GM23338 (cell line): ENCODE measurements at regions not wholly inside any gene's neighbourhood (a gene's known extent, or its start where the extent isn't known, plus 50 kb on each side); places are given as distances from the start of the nearest gene placed in this dataset.
A peak's percentile ranks its signal among the peaks of the same experiment; 100 is the strongest.

Source experiments
- ATAC-seq: fragments of 200-7000 bp; cut with Tn5 transposase; 3 replicates; pipeline ENCODE4 v1.9.1; 2020
- DNase-seq: peaks from one replicate; pipeline ENCODE4 v3.0.0-alpha.2; 2015; ENCODE audit warnings: low spot score
- H2AFZ ChIP-seq: fragments of 200-600 bp; sonication (generic); 2 replicates; pipeline ENCODE4 v1.8.0; 2016; ENCODE audit warnings: antibody characterized with exemption, mild to moderate bottlenecking, moderate library complexity
- H3F3A ChIP-seq: fragments of 200-600 bp; sonication (generic); replicated peaks from 2 replicates; pipeline ENCODE4 v1.8.0; 2017; ENCODE audit warnings: antibody characterized with exemption, mixed run types, low read depth
- H3K27ac ChIP-seq: fragments of 200-600 bp; sonication (generic); 2 replicates; pipeline ENCODE4 v1.6.1; 2016; ENCODE audit warnings: low read depth
- H3K27me3 ChIP-seq: fragments of 200-600 bp; sonication (generic); 2 replicates; pipeline ENCODE4 v1.8.0; 2016; ENCODE audit warnings: mild to moderate bottlenecking, mixed run types, moderate library complexity; ENCODE audit not compliant: insufficient read depth
- H3K36me3 ChIP-seq: fragments of 200-600 bp; sonication (generic); 2 replicates; pipeline ENCODE4 v1.8.0; 2016; ENCODE audit warnings: mild to moderate bottlenecking; ENCODE audit not compliant: insufficient read depth
- H3K4me1 ChIP-seq: fragments of 200-600 bp; sonication (generic); 2 replicates; pipeline ENCODE4 v1.8.0; 2016; ENCODE audit warnings: mild to moderate bottlenecking, moderate library complexity; ENCODE audit not compliant: insufficient read depth
- H3K4me2 ChIP-seq: fragments of 200-600 bp; sonication (generic); 2 replicates; pipeline ENCODE4 v1.7.1; 2017; ENCODE audit warnings: mixed run types
- H3K4me3 ChIP-seq: fragments of 200-600 bp; sonication (generic); 2 replicates; pipeline ENCODE4 v1.6.1; 2016; ENCODE audit warnings: mixed run types
- H3K79me2 ChIP-seq: fragments of 200-600 bp; sonication (generic); replicated peaks from 2 replicates; pipeline ENCODE4 v1.8.0; 2017; ENCODE audit warnings: mild to moderate bottlenecking; ENCODE audit not compliant: insufficient read depth
- H3K9me2 ChIP-seq: fragments of 200-600 bp; sonication (generic); 2 replicates; pipeline ENCODE4 v1.8.0; 2017; ENCODE audit not compliant: insufficient read depth
- H4K20me1 ChIP-seq: fragments of 200-600 bp; sonication (generic); replicated peaks from 2 replicates; pipeline ENCODE4 v1.8.0; 2017; ENCODE audit warnings: mild to moderate bottlenecking; ENCODE audit not compliant: insufficient read depth
- H3K27ac Mint-ChIP-seq: 2 replicates; pipeline ENCODE4 v1.8.0; 2020; ENCODE audit warnings: inconsistent platforms, mild to moderate bottlenecking, moderate library complexity, mixed read lengths
- H3K27me3 Mint-ChIP-seq: 3 replicates; pipeline ENCODE4 v1.8.0; 2022; ENCODE audit warnings: low read depth, mild to moderate bottlenecking, moderate library complexity, mixed read lengths, inconsistent platforms; ENCODE audit not compliant: insufficient read depth, poor library complexity
- H3K36me3 Mint-ChIP-seq: 3 replicates; pipeline ENCODE4 v1.8.0; 2021; ENCODE audit warnings: low read depth, mild to moderate bottlenecking, inconsistent platforms, moderate library complexity, mixed read lengths
- H3K4me1 Mint-ChIP-seq: 3 replicates; pipeline ENCODE4 v1.8.0; 2020; ENCODE audit warnings: mild to moderate bottlenecking, inconsistent platforms, mixed read lengths
- H3K4me3 Mint-ChIP-seq: 3 replicates; pipeline ENCODE4 v1.8.0; 2021; ENCODE audit warnings: moderate library complexity, mild to moderate bottlenecking, inconsistent platforms, mixed read lengths
- H3K9me3 Mint-ChIP-seq: 3 replicates; pipeline ENCODE4 v1.8.0; 2020; ENCODE audit warnings: moderate library complexity, mild to moderate bottlenecking, inconsistent platforms, mixed read lengths
- CREB1 ChIP-seq: fragments of 250-450 bp; sonication (Bioruptor Pico); IDR thresholded peaks from 2 replicates; pipeline ENCODE4 v1.5.0; 2020; ENCODE audit warnings: low read depth, mild to moderate bottlenecking, moderate library complexity
- CTCF ChIP-seq, 2 experiments: fragments of 200-600 bp in 1 of 2; sonication (generic) in 1 of 2; conservative IDR thresholded peaks; 2 replicates each; pipeline versions ENCODE4 v1.5.1 to v1.6.1; 2016 to 2017; ENCODE audit warnings: antibody characterized with exemption in 2 of 2, low read depth in 2 of 2, mild to moderate bottlenecking in 2 of 2, moderate library complexity in 1 of 2
- EZH2 ChIP-seq: fragments of 200-600 bp; sonication (generic); IDR thresholded peaks from one replicate; pipeline ENCODE4 v1.8.0; 2017; ENCODE audit warnings: antibody characterized with exemption, mild to moderate bottlenecking, low read depth; ENCODE audit not compliant: unreplicated experiment
- NANOG ChIP-seq: IDR thresholded peaks from 2 replicates; pipeline ENCODE4 v1.6.1; 2016; ENCODE audit warnings: antibody characterized with exemption, borderline replicate concordance
- POLR2AphosphoS5 ChIP-seq: IDR thresholded peaks from 2 replicates; pipeline ENCODE4 v1.6.1; 2016; ENCODE audit warnings: antibody characterized with exemption, low read depth
- ZNF114 ChIP-seq: fragments of 250-450 bp; sonication (Bioruptor Pico); IDR thresholded peaks from 2 replicates; pipeline ENCODE4 v1.5.0; 2020; ENCODE audit warnings: mild to moderate bottlenecking, moderate library complexity
- ZNF331 ChIP-seq: fragments of 250-450 bp; sonication (Bioruptor Pico); IDR thresholded peaks from 2 replicates; pipeline ENCODE4 v1.5.0; 2020; ENCODE audit warnings: low read depth, mild to moderate bottlenecking, moderate library complexity
- ZNF462 ChIP-seq: fragments of 250-450 bp; sonication (Bioruptor Pico); IDR thresholded peaks from 2 replicates; pipeline ENCODE4 v1.5.0; 2020; ENCODE audit warnings: mild to moderate bottlenecking, moderate library complexity
- TF ChIP-seq, protein P1 (sequence below): IDR thresholded peaks from 2 replicates; pipeline ENCODE4 v1.6.1; 2016; ENCODE audit warnings: antibody characterized with exemption

DNA sequence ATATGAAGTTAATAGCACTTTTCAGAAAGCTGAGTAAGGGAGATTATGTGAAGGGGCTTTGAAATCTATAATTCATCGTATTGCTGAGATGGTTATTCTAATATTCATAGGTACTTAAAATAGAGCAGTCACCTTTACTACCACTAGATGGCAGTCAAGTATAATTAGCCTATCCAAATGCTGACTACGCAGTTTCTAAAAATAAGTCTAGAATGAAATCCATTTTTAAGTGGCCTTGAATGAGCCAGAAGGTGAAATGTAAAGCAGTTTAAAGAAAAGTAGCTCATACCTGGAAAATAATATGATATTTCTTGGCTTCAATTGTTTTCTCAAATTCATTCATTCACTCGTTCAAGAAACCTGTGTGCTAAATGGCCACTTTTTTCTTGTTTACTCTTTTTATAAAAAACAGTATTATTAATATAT, 1277.1 kb downstream of the GATA3 start:
- no peaks in the 10 kb centered on the region for H3K4me1 Mint-ChIP-seq
- H3K9me3 Mint-ChIP-seq, result 0 out of 3 replicates have a peak, but pooled peaks cover 5% of the 10 kb centered on the region
- DNase-seq (peak; percentile 62), ATAC-seq (no peak)
- Histone ChIP-seq H4K20me1 (no peaks in the 10 kb centered on the region), H3K4me3 (no peak overlapping the region), H3K27ac (no peak overlapping the region), H3K9me2 (0 out of 2 replicates have a peak, but pooled peaks cover 3% of the 10 kb centered on the region), H3K27me3 (no peaks in the 10 kb centered on the region), H2AFZ (no peak overlapping the region), H3K4me1 (no peaks in the 10 kb centered on the region), H3K4me2 (no peak overlapping the region), H3F3A (no peaks in the 10 kb centered on the region), H3K79me2 (no peaks in the 10 kb centered on the region), H3K36me3 (no peaks in the 10 kb centered on the region)
- H3K4me3 Mint-ChIP-seq, result no peak overlapping the region
- TF ChIP-seq CTCF (conservative IDR thresholded peaks at IDR 0.05; ENCODE audit: low read depth in 2 of 2) (peak; percentile 67 to 97), CREB1 (CRISPR knock-in tag) (no peak), EZH2 (no peak)
- H3K36me3 Mint-ChIP-seq, result no peaks in the 10 kb centered on the region
- no peak overlapping the region for H3K27ac Mint-ChIP-seq
- H3K27me3 Mint-ChIP-seq, result no peaks in the 10 kb centered on the region

- Mint-ChIP-seq H3K27me3 (no peaks in the 10 kb centered on the region), H3K36me3 (no peaks in the 10 kb centered on the region), H3K27ac (no peak overlapping the region), H3K4me3 (no peak overlapping the region), H3K4me1 (no peaks in the 10 kb centered on the region), H3K9me3 (0 out of 3 replicates have a peak, but pooled peaks cover 5% of the 10 kb centered on the region)
- no peaks in the 10 kb centered on the region for H3K27me3 ChIP-seq
- no peak overlapping the region for H3K4me3 ChIP-seq
- no peaks in the 10 kb centered on the region for H3K79me2 ChIP-seq
- no peaks in the 10 kb centered on the region for H3K36me3 ChIP-seq
- no peaks in the 10 kb centered on the region for H3K4me1 ChIP-seq
- H4K20me1 ChIP-seq, result no peaks in the 10 kb centered on the region
- H2AFZ ChIP-seq, result no peak overlapping the region
- H3F3A ChIP-seq, result no peaks in the 10 kb centered on the region
- no peak overlapping the region for H3K27ac ChIP-seq
- DNase-seq, result no peak
- ATAC-seq, result no peak
- 0 out of 2 replicates have a peak, but pooled peaks cover 3% of the 10 kb centered on the region for H3K9me2 ChIP-seq
- no peak overlapping the region for H3K4me2 ChIP-seq
- TF ChIP-seq NANOG (no peak), POLR2AphosphoS5 (no peak), ZNF462 (CRISPR knock-in tag) (no peak), ZNF114 (CRISPR knock-in tag) (no peak), ZNF331 (CRISPR knock-in tag) (no peak), EZH2 (no peak), CREB1 (CRISPR knock-in tag) (no peak)
- TF ChIP-seq, protein P1, sequence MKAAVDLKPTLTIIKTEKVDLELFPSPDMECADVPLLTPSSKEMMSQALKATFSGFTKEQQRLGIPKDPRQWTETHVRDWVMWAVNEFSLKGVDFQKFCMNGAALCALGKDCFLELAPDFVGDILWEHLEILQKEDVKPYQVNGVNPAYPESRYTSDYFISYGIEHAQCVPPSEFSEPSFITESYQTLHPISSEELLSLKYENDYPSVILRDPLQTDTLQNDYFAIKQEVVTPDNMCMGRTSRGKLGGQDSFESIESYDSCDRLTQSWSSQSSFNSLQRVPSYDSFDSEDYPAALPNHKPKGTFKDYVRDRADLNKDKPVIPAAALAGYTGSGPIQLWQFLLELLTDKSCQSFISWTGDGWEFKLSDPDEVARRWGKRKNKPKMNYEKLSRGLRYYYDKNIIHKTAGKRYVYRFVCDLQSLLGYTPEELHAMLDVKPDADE, result no peak
Observed at GRCh38 chr10:9334270-9334669, 1279.8 kb downstream of the GATA3 start.
